Adrenal gland (tissue), 5 donors: ENCODE measurements at regions not wholly inside any gene's neighbourhood (a gene's known extent, or its start where the extent isn't known, plus 50 kb on each side); places are given as distances from the start of the nearest gene placed in this dataset.

Source experiments
- POLR2A ChIP-seq, 2 donors: fragments of 450-650 bp; IDR thresholded peaks; one replicate each; pipeline ENCODE4 v1.6.1; 2017; ENCODE audit warnings: antibody characterized with exemption in 2 of 2, mild to moderate bottlenecking in 2 of 2, moderate library complexity in 1 of 2
- TF ChIP-seq, protein P1 (sequence below), 6 experiments: fragments of 450-650 bp in 4 of 6; fragments of 200-600 bp in 2 of 6; sonication (generic) in 1 of 6; IDR thresholded peaks; 1 replicate in 5 of 6; 2 replicates in 1 of 6; pipeline versions ENCODE4 v1.5.1 to v1.8.0; 2016 to 2021; ENCODE audit warnings: antibody characterized with exemption in 6 of 6, mild to moderate bottlenecking in 2 of 6, moderate library complexity in 1 of 6
- donor health status: DM: no; HTN: no; CAD: no.

DNA sequence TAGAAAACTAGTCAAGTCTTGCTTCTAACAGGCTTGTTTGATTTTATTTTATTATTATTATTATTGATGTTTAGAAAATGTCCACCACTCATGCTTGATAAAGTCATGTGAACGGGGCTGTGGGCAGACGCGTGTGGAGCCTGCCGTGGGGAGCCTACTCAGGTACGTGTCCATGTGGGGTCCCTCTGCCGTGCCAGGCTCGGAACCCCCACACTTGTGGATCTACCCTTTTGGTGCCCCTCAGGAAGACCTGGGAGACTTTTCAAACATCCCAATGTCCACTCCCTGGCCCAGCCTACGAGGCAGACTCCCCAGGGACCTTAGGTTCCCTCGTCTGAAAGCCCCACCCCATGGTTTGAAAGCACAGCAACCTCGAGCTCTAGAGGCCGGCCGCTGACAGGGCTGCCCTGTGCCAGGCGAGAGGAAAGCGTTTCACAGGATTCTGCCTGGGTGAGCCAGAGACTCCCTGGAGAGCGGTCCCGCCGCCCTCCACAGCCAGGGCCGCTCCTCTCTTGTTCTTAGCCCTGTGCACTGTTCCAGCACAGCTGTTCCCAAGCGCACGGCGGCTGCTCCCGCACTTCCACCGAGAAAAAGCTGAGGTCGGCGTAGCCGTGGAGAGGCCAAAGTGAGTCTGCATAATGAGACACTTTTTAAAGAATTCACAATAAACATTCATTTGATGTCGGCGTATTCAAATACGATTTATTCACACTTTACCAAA, 249.7 kb downstream of the TTLL2 start:
- TF ChIP-seq, protein P1, sequence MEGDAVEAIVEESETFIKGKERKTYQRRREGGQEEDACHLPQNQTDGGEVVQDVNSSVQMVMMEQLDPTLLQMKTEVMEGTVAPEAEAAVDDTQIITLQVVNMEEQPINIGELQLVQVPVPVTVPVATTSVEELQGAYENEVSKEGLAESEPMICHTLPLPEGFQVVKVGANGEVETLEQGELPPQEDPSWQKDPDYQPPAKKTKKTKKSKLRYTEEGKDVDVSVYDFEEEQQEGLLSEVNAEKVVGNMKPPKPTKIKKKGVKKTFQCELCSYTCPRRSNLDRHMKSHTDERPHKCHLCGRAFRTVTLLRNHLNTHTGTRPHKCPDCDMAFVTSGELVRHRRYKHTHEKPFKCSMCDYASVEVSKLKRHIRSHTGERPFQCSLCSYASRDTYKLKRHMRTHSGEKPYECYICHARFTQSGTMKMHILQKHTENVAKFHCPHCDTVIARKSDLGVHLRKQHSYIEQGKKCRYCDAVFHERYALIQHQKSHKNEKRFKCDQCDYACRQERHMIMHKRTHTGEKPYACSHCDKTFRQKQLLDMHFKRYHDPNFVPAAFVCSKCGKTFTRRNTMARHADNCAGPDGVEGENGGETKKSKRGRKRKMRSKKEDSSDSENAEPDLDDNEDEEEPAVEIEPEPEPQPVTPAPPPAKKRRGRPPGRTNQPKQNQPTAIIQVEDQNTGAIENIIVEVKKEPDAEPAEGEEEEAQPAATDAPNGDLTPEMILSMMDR (IDR thresholded peaks at IDR 0.05), result no peak
- TF ChIP-seq POLR2A (IDR thresholded peaks at IDR 0.05), result no peak
